ENCODE measurements at regions not wholly inside any gene's neighbourhood (a gene's known extent, or its start where the extent isn't known, plus 50 kb on each side); places are given as distances from the start of the nearest gene placed in this dataset.

DNA sequence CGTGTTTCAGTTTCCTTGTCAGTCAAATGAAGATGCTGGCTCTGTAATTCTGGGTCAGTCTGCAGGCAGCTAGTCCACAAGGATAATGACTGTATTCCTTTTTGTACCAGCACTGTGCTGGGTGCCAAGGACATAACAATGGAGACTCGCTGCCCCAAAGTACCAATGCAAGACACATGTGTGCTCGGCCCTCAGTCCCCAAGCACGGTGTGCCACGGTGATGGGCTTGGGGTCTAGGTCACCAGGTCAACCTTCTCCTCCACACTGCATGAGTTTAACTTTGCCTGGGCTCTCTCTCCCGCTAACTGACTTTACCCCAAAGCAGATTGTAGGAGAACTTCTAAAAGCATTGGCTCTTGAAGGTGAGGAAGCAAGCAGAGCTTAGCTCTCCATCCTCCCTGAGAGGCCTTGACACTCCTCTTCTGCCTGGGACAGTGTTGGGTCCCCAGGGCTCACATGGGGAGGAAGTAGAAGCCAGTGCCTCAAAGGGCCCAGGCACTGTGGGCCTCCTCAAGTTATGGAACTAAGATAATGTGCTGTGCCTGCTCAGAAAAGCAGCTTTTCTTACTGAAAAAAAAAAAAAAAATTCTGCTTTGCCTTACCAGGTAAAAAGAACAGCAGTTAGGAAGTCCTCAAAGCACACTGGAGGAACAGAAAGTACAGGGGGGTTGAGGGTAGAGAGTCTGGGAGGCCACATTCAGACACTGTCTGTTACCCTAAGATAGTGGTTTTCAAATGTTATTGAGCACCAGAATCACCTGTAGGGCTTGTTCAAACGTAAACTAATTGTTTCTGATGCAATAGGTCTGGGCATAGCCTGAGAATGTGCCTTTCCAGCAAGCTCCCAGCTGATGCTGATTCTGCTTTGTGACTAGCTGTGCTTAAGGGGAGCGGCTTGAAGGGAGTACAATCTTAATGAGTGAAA is 276.4 kb upstream of the CXCR4 start:
- TF ChIP-seq TCF12 (IDR thresholded peaks at IDR 0.05) (no peak), YY1 (IDR thresholded peaks at IDR 0.05; ENCODE audit: low read depth) (no peak), POLR2AphosphoS5 (IDR thresholded peaks at IDR 0.05; ENCODE audit: low read depth, low read length) (no peak), NRF1 (IDR thresholded peaks at IDR 0.05; ENCODE audit: low read depth, low read length) (no peak), GABPA (IDR thresholded peaks at IDR 0.05; ENCODE audit: low read depth) (no peak), ELF1 (IDR thresholded peaks at IDR 0.05) (no peak), RCOR1 (IDR thresholded peaks at IDR 0.05; ENCODE audit: low read length) (no peak), RFX5 (IDR thresholded peaks at IDR 0.05; ENCODE audit: low read length) (no peak), TAF1 (IDR thresholded peaks at IDR 0.05; ENCODE audit: borderline replicate concordance, low read depth, low read length) (no peak), JUND (IDR thresholded peaks at IDR 0.05) (no peak), GATA2 (CRISPR knock-in tag; IDR thresholded peaks at IDR 0.05) (no peak), MXI1 (IDR thresholded peaks at IDR 0.05; ENCODE audit: low read depth, low read length) (no peak), CHD2 (IDR thresholded peaks at IDR 0.05; ENCODE audit: low read length, partially characterized antibody) (no peak), FOXJ3 (CRISPR knock-in tag; IDR thresholded peaks at IDR 0.05) (no peak), NFIC (IDR thresholded peaks at IDR 0.05; ENCODE audit: borderline replicate concordance) (no peak)
- TF ChIP-seq, protein P1, sequence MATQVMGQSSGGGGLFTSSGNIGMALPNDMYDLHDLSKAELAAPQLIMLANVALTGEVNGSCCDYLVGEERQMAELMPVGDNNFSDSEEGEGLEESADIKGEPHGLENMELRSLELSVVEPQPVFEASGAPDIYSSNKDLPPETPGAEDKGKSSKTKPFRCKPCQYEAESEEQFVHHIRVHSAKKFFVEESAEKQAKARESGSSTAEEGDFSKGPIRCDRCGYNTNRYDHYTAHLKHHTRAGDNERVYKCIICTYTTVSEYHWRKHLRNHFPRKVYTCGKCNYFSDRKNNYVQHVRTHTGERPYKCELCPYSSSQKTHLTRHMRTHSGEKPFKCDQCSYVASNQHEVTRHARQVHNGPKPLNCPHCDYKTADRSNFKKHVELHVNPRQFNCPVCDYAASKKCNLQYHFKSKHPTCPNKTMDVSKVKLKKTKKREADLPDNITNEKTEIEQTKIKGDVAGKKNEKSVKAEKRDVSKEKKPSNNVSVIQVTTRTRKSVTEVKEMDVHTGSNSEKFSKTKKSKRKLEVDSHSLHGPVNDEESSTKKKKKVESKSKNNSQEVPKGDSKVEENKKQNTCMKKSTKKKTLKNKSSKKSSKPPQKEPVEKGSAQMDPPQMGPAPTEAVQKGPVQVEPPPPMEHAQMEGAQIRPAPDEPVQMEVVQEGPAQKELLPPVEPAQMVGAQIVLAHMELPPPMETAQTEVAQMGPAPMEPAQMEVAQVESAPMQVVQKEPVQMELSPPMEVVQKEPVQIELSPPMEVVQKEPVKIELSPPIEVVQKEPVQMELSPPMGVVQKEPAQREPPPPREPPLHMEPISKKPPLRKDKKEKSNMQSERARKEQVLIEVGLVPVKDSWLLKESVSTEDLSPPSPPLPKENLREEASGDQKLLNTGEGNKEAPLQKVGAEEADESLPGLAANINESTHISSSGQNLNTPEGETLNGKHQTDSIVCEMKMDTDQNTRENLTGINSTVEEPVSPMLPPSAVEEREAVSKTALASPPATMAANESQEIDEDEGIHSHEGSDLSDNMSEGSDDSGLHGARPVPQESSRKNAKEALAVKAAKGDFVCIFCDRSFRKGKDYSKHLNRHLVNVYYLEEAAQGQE (IDR thresholded peaks at IDR 0.05; ENCODE audit: low read depth, low read length) = no peak
- TF ChIP-seq, protein P2, sequence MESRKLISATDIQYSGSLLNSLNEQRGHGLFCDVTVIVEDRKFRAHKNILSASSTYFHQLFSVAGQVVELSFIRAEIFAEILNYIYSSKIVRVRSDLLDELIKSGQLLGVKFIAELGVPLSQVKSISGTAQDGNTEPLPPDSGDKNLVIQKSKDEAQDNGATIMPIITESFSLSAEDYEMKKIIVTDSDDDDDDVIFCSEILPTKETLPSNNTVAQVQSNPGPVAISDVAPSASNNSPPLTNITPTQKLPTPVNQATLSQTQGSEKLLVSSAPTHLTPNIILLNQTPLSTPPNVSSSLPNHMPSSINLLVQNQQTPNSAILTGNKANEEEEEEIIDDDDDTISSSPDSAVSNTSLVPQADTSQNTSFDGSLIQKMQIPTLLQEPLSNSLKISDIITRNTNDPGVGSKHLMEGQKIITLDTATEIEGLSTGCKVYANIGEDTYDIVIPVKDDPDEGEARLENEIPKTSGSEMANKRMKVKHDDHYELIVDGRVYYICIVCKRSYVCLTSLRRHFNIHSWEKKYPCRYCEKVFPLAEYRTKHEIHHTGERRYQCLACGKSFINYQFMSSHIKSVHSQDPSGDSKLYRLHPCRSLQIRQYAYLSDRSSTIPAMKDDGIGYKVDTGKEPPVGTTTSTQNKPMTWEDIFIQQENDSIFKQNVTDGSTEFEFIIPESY (IDR thresholded peaks at IDR 0.05; ENCODE audit: borderline replicate concordance, low read depth) = no peak
- H3K79me2 ChIP-seq (ENCODE audit: insufficient read depth) = no peaks in the 10 kb centered on the region
- H3K4me3 ChIP-seq (ENCODE audit: low read depth in 2 of 2, low read length in 1 of 2) = no peak overlapping the region
- CTCF ChIA-PET = interaction anchor here (2.3 kb wide), 1 partner anchor 10 kb away, joined by 7 read pairs; no protein-coding TSS in a partner anchor
- H3K27me3 ChIP-seq (ENCODE audit: insufficient read depth) = no peaks in the 10 kb centered on the region
- no peaks in the 10 kb centered on the region for H3F3A ChIP-seq (replicated peaks; ENCODE audit: insufficient read depth)
- H2AFZ ChIP-seq (ENCODE audit: low read depth) = no peak overlapping the region
- WGBS (ENCODE audit: low lambda C conversion rate) = 11% methylated on average over 3 of the region's 8 CpGs
- H3K9me2 ChIP-seq = no peaks in the 10 kb centered on the region
- no peaks in the 10 kb centered on the region for H3K4me1 ChIP-seq (ENCODE audit: control insufficient read depth in 1 of 2, insufficient read depth in 2 of 2, low read depth in 1 of 2, low read length in 1 of 2)
- POLR2A ChIA-PET = no interaction called here
- no peak overlapping the region for H3K27ac ChIP-seq (ENCODE audit: low read depth in 2 of 2, low read length in 1 of 2)
- H3K4me2 ChIP-seq = no peak overlapping the region
- no peaks in the 10 kb centered on the region for H3K9me3 ChIP-seq
- H3K9ac ChIP-seq = no peak overlapping the region
- DNase-seq = no peak
- H4K20me1 ChIP-seq (ENCODE audit: insufficient read depth) = no peaks in the 10 kb centered on the region
- no peaks in the 10 kb centered on the region for H3K36me3 ChIP-seq (replicated peaks in 1 of 2; ENCODE audit: control insufficient read depth in 1 of 2, insufficient read depth in 2 of 2, low read length in 1 of 2)
